ENCODE measurements at regions not wholly inside any gene's neighbourhood (a gene's known extent, or its start where the extent isn't known, plus 50 kb on each side); places are given as distances from the start of the nearest gene placed in this dataset.

DNA sequence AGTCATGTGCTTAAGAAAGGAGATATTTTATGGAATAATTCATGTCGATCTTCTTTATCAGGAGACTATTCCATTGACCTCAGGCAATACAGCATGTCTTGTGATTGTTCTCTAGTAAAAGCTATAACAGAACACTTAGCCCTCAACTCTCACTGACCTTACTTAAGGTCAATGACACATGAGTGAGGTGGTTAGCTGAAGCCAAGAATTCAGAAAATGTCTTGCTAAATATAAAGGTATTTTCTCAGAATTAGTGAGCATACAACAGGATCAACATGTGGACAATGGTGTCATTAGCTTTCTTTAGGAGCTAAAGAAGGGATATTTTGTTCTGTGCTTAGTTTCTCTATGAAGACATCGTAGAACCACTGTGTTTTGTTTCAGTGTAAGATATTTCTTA, 1730.4 kb upstream of the SLC10A2 start:
- no peak for TF ChIP-seq GATA2 (IDR thresholded peaks at IDR 0.05; ENCODE audit: low read depth, low read length)
- no peak for TF ChIP-seq GATA3 (IDR thresholded peaks at IDR 0.05; ENCODE audit: low read depth, low read length)

Measured in SH-SY5Y (cell line).